ENCODE measurements at regions not wholly inside any gene's neighbourhood (a gene's known extent, or its start where the extent isn't known, plus 50 kb on each side); places are given as distances from the start of the nearest gene placed in this dataset.
A peak's percentile ranks its signal among the peaks of the same experiment; 100 is the strongest.
"Not testable (repeated sequence)": the region's sequence is repeated elsewhere in the genome, so short reads cannot be mapped to it uniquely, and the experiment has no call there.

GRCh38 chr12:115380546-115381120 lies 696.7 kb upstream of the TBX3 start:
- FAIRE-seq (no peak), DNase-seq (ENCODE audit: insufficient read length, low spot score) (no peak)
- no peak for TF ChIP-seq POLR2A (IDR thresholded peaks at IDR 0.05; ENCODE audit: low read depth, low read length)

- TF ChIP-seq POLR2A (IDR thresholded peaks at IDR 0.05; ENCODE audit: low read depth, low read length): no peak
- no peak for DNase-seq (ENCODE audit: insufficient read length, low spot score)
- no peak for FAIRE-seq
These were observed 694.3 kb upstream of the TBX3 start for GRCh38 chr12:115378291-115378690.

GRCh38 chr12:115377779-115378178 lies 693.8 kb upstream of the TBX3 start:
- DNase-seq (ENCODE audit: insufficient read length, low spot score): no peak
- no peak for TF ChIP-seq POLR2A (IDR thresholded peaks at IDR 0.05; ENCODE audit: low read depth, low read length)
- no peak for FAIRE-seq

- FAIRE-seq (no peak), DNase-seq (ENCODE audit: insufficient read length, low spot score) (no peak)
- no peak for TF ChIP-seq POLR2A (IDR thresholded peaks at IDR 0.05; ENCODE audit: low read depth, low read length)
These were observed 693.3 kb upstream of the TBX3 start for GRCh38 chr12:115377230-115377629.

- DNase-seq (ENCODE audit: insufficient read length, low spot score) (peak; percentile 35), FAIRE-seq (peak; percentile 92)
- no peak for TF ChIP-seq POLR2A (IDR thresholded peaks at IDR 0.05; ENCODE audit: low read depth, low read length)
These were observed 691.4 kb upstream of the TBX3 start for GRCh38 chr12:115375186-115375991.

GRCh38 chr12:115374480-115375185 lies 690.7 kb upstream of the TBX3 start:
- FAIRE-seq: no peak
- no peak for DNase-seq (ENCODE audit: insufficient read length, low spot score)
- TF ChIP-seq POLR2A (IDR thresholded peaks at IDR 0.05; ENCODE audit: low read depth, low read length): no peak

- TF ChIP-seq POLR2A (IDR thresholded peaks at IDR 0.05; ENCODE audit: low read depth, low read length): no peak
- DNase-seq (ENCODE audit: insufficient read length, low spot score) (no peak), FAIRE-seq (no peak)
These were observed 687.7 kb upstream of the TBX3 start for GRCh38 chr12:115371711-115372110.

- no peak for DNase-seq (ENCODE audit: insufficient read length, low spot score)
- FAIRE-seq: no peak
- no peak for TF ChIP-seq POLR2A (IDR thresholded peaks at IDR 0.05; ENCODE audit: low read depth, low read length)
These were observed 686.7 kb upstream of the TBX3 start for GRCh38 chr12:115370650-115371049.

GRCh38 chr12:115370207-115370606 lies 686.2 kb upstream of the TBX3 start:
- FAIRE-seq (no peak), DNase-seq (ENCODE audit: insufficient read length, low spot score) (no peak)
- TF ChIP-seq POLR2A (IDR thresholded peaks at IDR 0.05; ENCODE audit: low read depth, low read length): no peak

GRCh38 chr12:115366277-115366676 lies 682.3 kb upstream of the TBX3 start:
- FAIRE-seq; DNase-seq (ENCODE audit: insufficient read length, low spot score): not testable (repeated sequence)

GRCh38 chr12:115365765-115366164 lies 681.8 kb upstream of the TBX3 start:
- not testable (repeated sequence) for DNase-seq (ENCODE audit: insufficient read length, low spot score)

GRCh38 chr12:115364921-115365320 lies 680.9 kb upstream of the TBX3 start:
- no peak for FAIRE-seq
- no peak for DNase-seq (ENCODE audit: insufficient read length, low spot score)
- no peak for TF ChIP-seq POLR2A (IDR thresholded peaks at IDR 0.05; ENCODE audit: low read depth, low read length)

More at GRCh38 chr12:115365765-115366164, 681.8 kb upstream of the TBX3 start:
- FAIRE-seq: not testable (repeated sequence)

- FAIRE-seq: peak; percentile 20
- TF ChIP-seq POLR2A (IDR thresholded peaks at IDR 0.05; ENCODE audit: low read depth, low read length): no peak
These were observed 678.5 kb upstream of the TBX3 start for GRCh38 chr12:115362339-115362976.

GRCh38 chr12:115357681-115358080 lies 673.7 kb upstream of the TBX3 start:
- no peak for DNase-seq (ENCODE audit: insufficient read length, low spot score)
- TF ChIP-seq POLR2A (IDR thresholded peaks at IDR 0.05; ENCODE audit: low read depth, low read length): no peak
- no peak for FAIRE-seq

More at GRCh38 chr12:115362339-115362976, 678.5 kb upstream of the TBX3 start:
- DNase-seq (ENCODE audit: insufficient read length, low spot score): no peak

Data from H54 (cell line).